B cell (primary cell): ENCODE measurements at regions not wholly inside any gene's neighbourhood (a gene's known extent, or its start where the extent isn't known, plus 50 kb on each side); places are given as distances from the start of the nearest gene placed in this dataset.

ENCODE experiments used
- ATAC-seq: fragments of 200-7000 bp; cut with Tn5 transposase; one replicate; pipeline ENCODE4 v1.10.0; 2021; ENCODE audit warnings: low read depth, mild to moderate bottlenecking, moderate number of reproducible peaks, moderate library complexity
- CTCF ChIA-PET: fragments of 350-600 bp; sonication (Branson Sonifier 250); formaldehyde crosslinking; loops from one replicate; lab custom pipeline; 2021; ENCODE audit warnings: antibody characterized with exemption, inconsistent platforms; lab: Charles Lee
- POLR2A ChIA-PET: fragments of 350-600 bp; sonication (Branson Sonifier 250); formaldehyde crosslinking; loops from one replicate; lab custom pipeline; 2021; ENCODE audit warnings: antibody characterized with exemption; lab: Charles Lee
- DNase-seq: peaks from one replicate; pipeline ENCODE4 v3.0.0; 2013
- H2AFZ ChIP-seq: 2 replicates; pipeline ENCODE4 v1.6.1; 2012; ENCODE audit warnings: mild to moderate bottlenecking, low read depth, low read length; ENCODE audit not compliant: insufficient read depth, poor library complexity, severe bottlenecking
- H3K27ac ChIP-seq, 2 donors: 1 replicate in 1 of 2; 2 replicates in 1 of 2; pipeline ENCODE4 v1.5.1; 2012 to 2013; ENCODE audit warnings: low read length in 2 of 2, mild to moderate bottlenecking in 2 of 2, moderate library complexity in 1 of 2
- H3K27me3 ChIP-seq, 4 experiments: fragments of 200-600 bp in 1 of 4; sonication (generic) in 1 of 4; replicated peaks in 1 of 4; 1 replicate in 2 of 4; 2 replicates in 2 of 4; pipeline versions ENCODE4 v1.6.1 to v1.7.0; 2013 to 2016; ENCODE audit warnings: low read length in 3 of 4, mild to moderate bottlenecking in 2 of 4, mixed read lengths in 1 of 4, moderate library complexity in 1 of 4; ENCODE audit not compliant: insufficient read depth in 4 of 4, control insufficient read depth in 3 of 4; ENCODE audit errors: control extremely low read depth in 1 of 4
- H3K36me3 ChIP-seq, 2 experiments: replicated peaks in 1 of 2; 1 replicate in 1 of 2; 2 replicates in 1 of 2; pipeline versions ENCODE4 v1.6.1 to v1.7.1; 2013; ENCODE audit warnings: low read length in 1 of 2; ENCODE audit not compliant: insufficient read depth in 2 of 2, control insufficient read depth in 1 of 2; ENCODE audit errors: control extremely low read depth in 1 of 2, extremely low read depth in 1 of 2
- H3K4me1 ChIP-seq, 2 donors: fragments of 200-600 bp in 1 of 2; sonication (generic) in 1 of 2; 1 replicate in 1 of 2; 2 replicates in 1 of 2; pipeline versions ENCODE4 v1.5.1 to v1.6.1; 2013 to 2017; ENCODE audit warnings: low read length in 2 of 2; ENCODE audit not compliant: control insufficient read depth in 2 of 2, insufficient read depth in 2 of 2
- H3K4me2 ChIP-seq: replicated peaks from 2 replicates; pipeline ENCODE3; 2012; ENCODE audit warnings: mild to moderate bottlenecking, low read depth, low read length; ENCODE audit not compliant: poor library complexity, severe bottlenecking
- H3K4me3 ChIP-seq, 5 experiments: fragments of 200-600 bp in 1 of 5; sonication (generic) in 1 of 5; 1 replicate in 3 of 5; 2 replicates in 2 of 5; pipeline versions ENCODE4 v1.5.1 to v1.7.0; 2011 to 2016; ENCODE audit warnings: low read length in 4 of 5, mild to moderate bottlenecking in 4 of 5, low read depth in 2 of 5, control low read depth in 1 of 5, moderate library complexity in 1 of 5; ENCODE audit not compliant: insufficient read depth in 1 of 5; ENCODE audit errors: control extremely low read depth in 1 of 5, extremely low read depth in 1 of 5
- H3K79me2 ChIP-seq: fragments of 200-600 bp; sonication (generic); one replicate; pipeline ENCODE4 v1.6.0; 2016; ENCODE audit warnings: low read length; ENCODE audit not compliant: control insufficient read depth, insufficient read depth
- H3K9ac ChIP-seq: fragments of 200-600 bp; sonication (generic); 2 replicates; pipeline ENCODE4 v1.6.1; 2017; ENCODE audit warnings: mild to moderate bottlenecking, low read length, moderate library complexity
- H3K9me3 ChIP-seq, 3 donors: one replicate each; pipeline versions ENCODE4 v1.6.1 to v1.7.1; 2013; ENCODE audit warnings: low read length in 2 of 3; ENCODE audit not compliant: control insufficient read depth in 2 of 3, insufficient read depth in 1 of 3; ENCODE audit errors: control extremely low read depth in 1 of 3
- H4K20me1 ChIP-seq: 2 replicates; pipeline ENCODE4 v1.6.0; 2012; ENCODE audit warnings: mild to moderate bottlenecking, low read length; ENCODE audit not compliant: insufficient read depth, control insufficient read depth, poor library complexity, severe bottlenecking
- H3K27ac Mint-ChIP-seq: one replicate; pipeline ENCODE4 v1.8.0; 2021; ENCODE audit warnings: mixed read lengths
- H3K27me3 Mint-ChIP-seq: one replicate; pipeline ENCODE4 v1.8.0; 2021; ENCODE audit warnings: mixed read lengths
- H3K4me1 Mint-ChIP-seq: one replicate; pipeline ENCODE4 v1.8.0; 2021; ENCODE audit warnings: mixed read lengths
- H3K4me3 Mint-ChIP-seq: one replicate; pipeline ENCODE4 v1.8.0; 2021; ENCODE audit warnings: mixed read lengths
- H3K9me3 Mint-ChIP-seq: one replicate; pipeline ENCODE4 v1.8.0; 2022; ENCODE audit warnings: mixed read lengths; ENCODE audit not compliant: insufficient read depth
- EZH2 ChIP-seq: IDR thresholded peaks from 2 replicates; pipeline ENCODE4 v1.6.1; 2012; ENCODE audit warnings: borderline replicate concordance, low read depth, mild to moderate bottlenecking, moderate library complexity, low read length; ENCODE audit not compliant: insufficient read depth, poor library complexity, severe bottlenecking
- WGBS: methylation state at CpG from one replicate; pipeline ENCODE4 v1.1.5; 2013; ENCODE audit warnings: missing lambda C conversion rate; ENCODE audit not compliant: insufficient coverage; 5-methylcytosine and 5-hydroxymethylcytosine counted together
- intact Hi-C: fragments of 100-400 bp; cut with micrococcal nuclease; formaldehyde crosslinking; loops from one replicate; pipeline ENCODE4 v1.10.0; 2022
- TF ChIP-seq, protein P1 (sequence below): fragments of 200-600 bp; IDR thresholded peaks from one replicate; pipeline ENCODE4 v1.8.0; 2022; ENCODE audit warnings: antibody characterized with exemption, mild to moderate bottlenecking

DNA sequence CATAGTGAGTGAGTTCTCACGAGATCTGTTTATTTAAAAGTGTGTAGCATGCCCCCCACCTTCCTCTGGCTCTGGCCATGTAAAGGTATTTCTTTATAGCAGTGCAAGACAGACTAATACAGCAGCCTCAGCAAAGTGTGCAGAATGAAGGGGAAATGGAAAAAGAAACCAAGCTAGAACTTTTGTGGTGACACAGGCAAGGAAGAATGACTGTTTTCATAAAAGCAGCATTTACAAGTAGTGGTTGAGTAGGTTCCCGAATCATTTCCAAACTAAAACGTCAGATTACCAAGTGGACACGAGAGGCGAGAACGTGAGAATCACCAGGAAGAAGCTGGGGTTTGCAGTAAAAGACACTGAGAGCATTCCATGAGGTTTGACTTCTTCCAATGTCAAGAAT, 100.2 kb upstream of the AKAP13 start:
- POLR2A ChIA-PET = no interaction called here
- DNase-seq (no peak), ATAC-seq (no peak)
- no peak overlapping the region for H3K4me3 Mint-ChIP-seq
- no peak overlapping the region for H2AFZ ChIP-seq
- no peaks in the 10 kb centered on the region for H3K79me2 ChIP-seq
- H3K4me3 ChIP-seq = no peak overlapping the region
- no peak overlapping the region for H3K4me2 ChIP-seq
- no peaks in the 10 kb centered on the region for H3K9me3 Mint-ChIP-seq
- no peaks in the 10 kb centered on the region for H3K27me3 ChIP-seq
- no peaks in the 10 kb centered on the region for H3K9me3 ChIP-seq
- H3K4me1 Mint-ChIP-seq = peaks cover 21% of the 10 kb centered on the region
- no peak overlapping the region for H3K27ac ChIP-seq
- no peak overlapping the region for H3K9ac ChIP-seq
- intact Hi-C loops = no loop called here
- CTCF ChIA-PET = interaction anchor here (0.6 to 2.0 kb wide), 3 partner anchors 10 to 169 kb away, joined by 3 to 6 read pairs (median 3); no protein-coding TSS in a partner anchor
- 73% methylated on average over 3 of the region's 6 CpGs for WGBS
- TF ChIP-seq EZH2 = no peak
- no peaks in the 10 kb centered on the region for H4K20me1 ChIP-seq
- peaks cover 0 to 15% of the 10 kb centered on the region in 2 donors for H3K4me1 ChIP-seq
- H3K27me3 Mint-ChIP-seq = no peaks in the 10 kb centered on the region
- no peak overlapping the region for H3K27ac Mint-ChIP-seq
- no peaks in the 10 kb centered on the region for H3K36me3 ChIP-seq

DNA sequence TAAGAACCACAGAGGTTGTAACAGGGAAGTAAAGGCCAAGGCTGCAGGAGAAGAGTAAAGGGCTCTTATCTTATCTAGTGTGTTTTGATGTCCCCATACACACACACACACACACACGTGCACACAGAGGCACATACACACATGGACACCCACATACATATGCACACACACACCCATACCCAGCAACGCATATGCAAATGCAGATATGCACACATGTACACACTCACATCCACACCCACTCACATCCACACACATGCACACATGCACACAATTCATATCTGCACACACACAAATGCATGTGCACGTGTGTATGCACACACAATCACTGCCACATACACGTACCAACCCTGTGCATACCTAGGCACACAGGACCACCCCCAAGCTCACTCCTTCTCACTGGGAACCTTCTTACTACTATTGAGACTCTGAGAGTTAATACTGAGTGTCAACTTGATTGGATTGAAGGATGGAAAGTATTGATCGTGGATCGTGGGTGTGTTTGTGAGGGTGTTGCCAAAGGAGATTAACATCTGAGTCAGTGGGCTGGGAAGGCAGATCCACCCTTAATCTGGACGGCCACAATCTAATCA, 99.0 kb upstream of the AKAP13 start:
- no peak for DNase-seq
- no peaks in the 10 kb centered on the region for H3K36me3 ChIP-seq
- CTCF ChIA-PET = interaction anchor here (1.3 kb wide), 1 partner anchor 133 kb away, joined by 3 read pairs; no protein-coding TSS in a partner anchor
- no peaks in the 10 kb centered on the region for H3K9me3 Mint-ChIP-seq
- no peaks in the 10 kb centered on the region for H3K79me2 ChIP-seq
- peaks cover 0 to 15% of the 10 kb centered on the region in 2 donors for H3K4me1 ChIP-seq
- no peaks in the 10 kb centered on the region for H3K9me3 ChIP-seq
- ATAC-seq = no peak
- no peak overlapping the region for H3K4me3 ChIP-seq
- WGBS = 89% methylated on average over 6 of the region's 7 CpGs
- H3K9ac ChIP-seq = no peak overlapping the region
- TF ChIP-seq, protein P1, sequence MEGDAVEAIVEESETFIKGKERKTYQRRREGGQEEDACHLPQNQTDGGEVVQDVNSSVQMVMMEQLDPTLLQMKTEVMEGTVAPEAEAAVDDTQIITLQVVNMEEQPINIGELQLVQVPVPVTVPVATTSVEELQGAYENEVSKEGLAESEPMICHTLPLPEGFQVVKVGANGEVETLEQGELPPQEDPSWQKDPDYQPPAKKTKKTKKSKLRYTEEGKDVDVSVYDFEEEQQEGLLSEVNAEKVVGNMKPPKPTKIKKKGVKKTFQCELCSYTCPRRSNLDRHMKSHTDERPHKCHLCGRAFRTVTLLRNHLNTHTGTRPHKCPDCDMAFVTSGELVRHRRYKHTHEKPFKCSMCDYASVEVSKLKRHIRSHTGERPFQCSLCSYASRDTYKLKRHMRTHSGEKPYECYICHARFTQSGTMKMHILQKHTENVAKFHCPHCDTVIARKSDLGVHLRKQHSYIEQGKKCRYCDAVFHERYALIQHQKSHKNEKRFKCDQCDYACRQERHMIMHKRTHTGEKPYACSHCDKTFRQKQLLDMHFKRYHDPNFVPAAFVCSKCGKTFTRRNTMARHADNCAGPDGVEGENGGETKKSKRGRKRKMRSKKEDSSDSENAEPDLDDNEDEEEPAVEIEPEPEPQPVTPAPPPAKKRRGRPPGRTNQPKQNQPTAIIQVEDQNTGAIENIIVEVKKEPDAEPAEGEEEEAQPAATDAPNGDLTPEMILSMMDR = no peak
- peaks cover 27% of the 10 kb centered on the region for H3K4me1 Mint-ChIP-seq
- no peak overlapping the region for H3K4me3 Mint-ChIP-seq
- intact Hi-C loops = no loop called here
- POLR2A ChIA-PET = no interaction called here
- no peak overlapping the region for H3K27ac Mint-ChIP-seq
- H3K27ac ChIP-seq = no peak overlapping the region
- no peaks in the 10 kb centered on the region for H3K27me3 Mint-ChIP-seq
- H3K4me2 ChIP-seq = no peak overlapping the region
- H3K27me3 ChIP-seq = no peaks in the 10 kb centered on the region
- no peaks in the 10 kb centered on the region for H4K20me1 ChIP-seq
- H2AFZ ChIP-seq = no peak overlapping the region
